Natural killer cell (primary cell): ENCODE measurements at regions not wholly inside any gene's neighbourhood (a gene's known extent, or its start where the extent isn't known, plus 50 kb on each side); places are given as distances from the start of the nearest gene placed in this dataset.

Experiments used
- ATAC-seq, 3 donors: fragments of 150-1000 bp in 2 of 3; fragments of 200-7000 bp in 1 of 3; cut with Tn5 transposase; 1 replicate in 1 of 3; 2 replicates in 2 of 3; pipeline ENCODE4 v1.10.0; 2021; ENCODE audit warnings: mild to moderate bottlenecking in 2 of 3, moderate library complexity in 2 of 3
- DNase-seq, 2 donors: peaks; one replicate each; pipeline versions ENCODE4 v3.0.0 to v3.0.0-alpha.2; 2013 to 2021; ENCODE audit warnings: mixed read lengths in 1 of 2
- H3K27ac ChIP-seq: one replicate; pipeline ENCODE4 v1.5.1; 2013; ENCODE audit warnings: mild to moderate bottlenecking, low read length
- H3K27me3 ChIP-seq: one replicate; pipeline ENCODE4 v1.6.1; 2013; ENCODE audit warnings: low read length; ENCODE audit not compliant: control insufficient read depth, insufficient read depth
- H3K36me3 ChIP-seq: one replicate; pipeline ENCODE4 v1.6.1; 2013; ENCODE audit warnings: low read length; ENCODE audit not compliant: control insufficient read depth, insufficient read depth
- H3K4me1 ChIP-seq: one replicate; pipeline ENCODE4 v1.6.1; 2013; ENCODE audit warnings: low read length; ENCODE audit not compliant: control insufficient read depth, insufficient read depth
- H3K4me3 ChIP-seq: one replicate; pipeline ENCODE4 v1.5.1; 2013; ENCODE audit warnings: low read length
- H3K9me3 ChIP-seq: one replicate; pipeline ENCODE4 v1.6.1; 2013; ENCODE audit warnings: low read length; ENCODE audit not compliant: control insufficient read depth, insufficient read depth
- H3K27ac Mint-ChIP-seq, 2 donors: one replicate each; pipeline ENCODE4 v1.8.0; 2022; ENCODE audit warnings: mild to moderate bottlenecking in 2 of 2, mixed read lengths in 2 of 2, moderate library complexity in 1 of 2
- H3K27me3 Mint-ChIP-seq, 2 donors: one replicate each; pipeline ENCODE4 v1.8.0; 2022; ENCODE audit warnings: low read depth in 2 of 2, mixed read lengths in 2 of 2
- H3K36me3 Mint-ChIP-seq: one replicate; pipeline ENCODE4 v1.8.0; 2022; ENCODE audit warnings: mixed read lengths
- H3K4me1 Mint-ChIP-seq, 2 donors: one replicate each; pipeline ENCODE4 v1.8.0; 2022; ENCODE audit warnings: mixed read lengths in 2 of 2
- H3K4me3 Mint-ChIP-seq: one replicate; pipeline ENCODE4 v1.8.0; 2022; ENCODE audit warnings: mild to moderate bottlenecking, moderate library complexity, mixed read lengths
- H3K9me3 Mint-ChIP-seq, 2 donors: one replicate each; pipeline ENCODE4 v1.8.0; 2022; ENCODE audit warnings: mixed read lengths in 2 of 2
- WGBS: methylation state at CpG from one replicate; pipeline ENCODE4 v1.1.7; 2013; ENCODE audit warnings: missing lambda C conversion rate; ENCODE audit not compliant: insufficient coverage; 5-methylcytosine and 5-hydroxymethylcytosine counted together
- intact Hi-C: fragments of 100-400 bp; cut with micrococcal nuclease; formaldehyde crosslinking; loops from one replicate; pipeline ENCODE4 v1.14.2; 2022
- TF ChIP-seq, protein P1 (sequence below): fragments of 200-600 bp; IDR thresholded peaks from one replicate; pipeline ENCODE4 v1.8.0; 2022; ENCODE audit warnings: antibody characterized with exemption

DNA sequence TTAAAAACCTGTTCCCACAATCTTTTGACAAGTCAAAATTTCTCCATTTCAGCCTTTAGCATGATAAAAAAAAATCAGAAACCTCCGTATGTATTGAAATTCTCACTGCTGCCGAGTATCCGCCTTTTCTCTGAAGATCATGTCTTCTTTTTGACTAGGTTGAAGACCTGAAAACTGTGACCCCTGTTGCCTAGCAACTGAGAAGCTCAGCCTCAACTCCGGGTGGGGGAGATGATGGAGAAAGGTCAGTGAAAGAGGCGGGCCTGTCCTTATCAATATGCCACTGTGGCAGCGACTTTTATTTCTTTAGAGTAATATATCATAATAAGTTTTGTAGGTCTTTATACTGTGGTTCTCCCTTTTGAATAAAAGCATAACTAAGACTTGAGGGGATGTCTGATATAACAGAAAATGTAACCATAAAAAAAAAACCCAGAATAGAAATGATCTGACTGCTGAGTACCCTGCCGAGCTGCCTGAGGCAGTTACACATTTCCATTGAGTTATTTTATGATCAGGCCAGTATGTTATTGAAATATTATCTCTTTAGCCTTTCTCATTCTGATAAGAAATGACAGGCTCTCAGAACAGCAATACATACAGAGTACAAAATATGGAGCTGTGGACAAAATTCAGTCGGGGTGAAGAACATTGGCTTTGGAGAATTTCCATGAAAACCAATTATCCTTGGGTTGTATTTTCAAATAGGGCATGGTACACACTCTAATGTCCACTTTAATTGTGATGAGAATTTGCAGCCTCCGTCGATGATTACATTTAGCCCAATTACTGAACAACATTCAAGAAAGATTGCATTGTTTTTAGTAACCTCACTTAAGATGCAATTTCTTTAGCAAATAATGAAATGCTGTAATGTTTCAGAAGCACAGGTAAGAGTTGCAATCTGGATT lies 136.7 kb upstream of the EEF1E1 start:
- H3K27ac ChIP-seq = no peak overlapping the region
- H3K27me3 ChIP-seq = no peaks in the 10 kb centered on the region
- 73% methylated on average over 8 of the region's 10 CpGs for WGBS
- no peak overlapping the region for H3K4me3 ChIP-seq
- H3K4me1 ChIP-seq = no peaks in the 10 kb centered on the region
- no peaks in the 10 kb centered on the region for H3K4me1 Mint-ChIP-seq
- no peak overlapping the region for H3K27ac Mint-ChIP-seq
- H3K4me3 Mint-ChIP-seq = no peak overlapping the region
- intact Hi-C loops = no loop called here
- TF ChIP-seq, protein P1, sequence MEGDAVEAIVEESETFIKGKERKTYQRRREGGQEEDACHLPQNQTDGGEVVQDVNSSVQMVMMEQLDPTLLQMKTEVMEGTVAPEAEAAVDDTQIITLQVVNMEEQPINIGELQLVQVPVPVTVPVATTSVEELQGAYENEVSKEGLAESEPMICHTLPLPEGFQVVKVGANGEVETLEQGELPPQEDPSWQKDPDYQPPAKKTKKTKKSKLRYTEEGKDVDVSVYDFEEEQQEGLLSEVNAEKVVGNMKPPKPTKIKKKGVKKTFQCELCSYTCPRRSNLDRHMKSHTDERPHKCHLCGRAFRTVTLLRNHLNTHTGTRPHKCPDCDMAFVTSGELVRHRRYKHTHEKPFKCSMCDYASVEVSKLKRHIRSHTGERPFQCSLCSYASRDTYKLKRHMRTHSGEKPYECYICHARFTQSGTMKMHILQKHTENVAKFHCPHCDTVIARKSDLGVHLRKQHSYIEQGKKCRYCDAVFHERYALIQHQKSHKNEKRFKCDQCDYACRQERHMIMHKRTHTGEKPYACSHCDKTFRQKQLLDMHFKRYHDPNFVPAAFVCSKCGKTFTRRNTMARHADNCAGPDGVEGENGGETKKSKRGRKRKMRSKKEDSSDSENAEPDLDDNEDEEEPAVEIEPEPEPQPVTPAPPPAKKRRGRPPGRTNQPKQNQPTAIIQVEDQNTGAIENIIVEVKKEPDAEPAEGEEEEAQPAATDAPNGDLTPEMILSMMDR = no peak
- no peaks in the 10 kb centered on the region for H3K36me3 ChIP-seq
- no peaks in the 10 kb centered on the region for H3K9me3 ChIP-seq
- no peaks in the 10 kb centered on the region for H3K9me3 Mint-ChIP-seq
- DNase-seq (no peak), ATAC-seq (no peak)
- H3K36me3 Mint-ChIP-seq = no peaks in the 10 kb centered on the region
- peaks cover 10 to 18% of the 10 kb centered on the region in 2 donors for H3K27me3 Mint-ChIP-seq

GRCh38 chr6:8237668-8238067 lies 135.3 kb upstream of the EEF1E1 start:
- ATAC-seq = no peak
- no peaks in the 10 kb centered on the region for H3K9me3 Mint-ChIP-seq
- intact Hi-C loops = no loop called here
- H3K9me3 ChIP-seq = no peaks in the 10 kb centered on the region
- no peak overlapping the region for H3K27ac ChIP-seq
- H3K27me3 Mint-ChIP-seq = peaks cover 6 to 18% of the 10 kb centered on the region in 2 donors
- H3K36me3 ChIP-seq = no peaks in the 10 kb centered on the region
- no peak overlapping the region for H3K27ac Mint-ChIP-seq
- no peaks in the 10 kb centered on the region for H3K4me1 Mint-ChIP-seq
- 73% methylated on average over 2 of the region's 3 CpGs for WGBS
- no peaks in the 10 kb centered on the region for H3K27me3 ChIP-seq
- TF ChIP-seq, protein P1 = no peak
- H3K4me3 Mint-ChIP-seq = no peak overlapping the region
- no peaks in the 10 kb centered on the region for H3K4me1 ChIP-seq
- H3K4me3 ChIP-seq = no peak overlapping the region
- DNase-seq = no peak
- H3K36me3 Mint-ChIP-seq = no peaks in the 10 kb centered on the region

DNA sequence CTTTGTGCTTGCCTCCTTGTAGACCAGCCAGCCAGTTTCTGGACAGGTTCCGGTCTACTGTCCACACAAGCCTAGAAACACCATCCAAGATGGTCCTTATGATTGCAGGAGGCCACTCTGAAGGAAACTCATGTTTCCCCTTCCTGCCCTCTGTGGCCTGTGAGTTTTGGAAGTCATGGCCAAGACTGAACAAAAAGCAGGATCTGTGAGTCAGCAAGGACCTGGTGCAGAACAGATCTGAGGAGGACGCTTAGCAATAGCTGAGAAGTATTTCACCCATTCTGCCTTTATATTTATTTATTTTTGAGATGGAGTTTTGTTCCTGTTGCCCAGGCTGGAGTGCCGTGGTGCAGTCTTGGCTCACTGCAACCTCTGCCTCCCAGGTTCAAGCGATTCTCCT lies 134.6 kb upstream of the EEF1E1 start:
- no peaks in the 10 kb centered on the region for H3K9me3 Mint-ChIP-seq
- no peak overlapping the region for H3K4me3 Mint-ChIP-seq
- Histone ChIP-seq H3K36me3 (no peaks in the 10 kb centered on the region), H3K9me3 (no peaks in the 10 kb centered on the region), H3K27me3 (no peaks in the 10 kb centered on the region), H3K4me1 (no peaks in the 10 kb centered on the region), H3K4me3 (no peak overlapping the region), H3K27ac (no peak overlapping the region)
- WGBS = 86% methylated on average over 3 of the region's 4 CpGs
- TF ChIP-seq, protein P1 = no peak
- no peaks in the 10 kb centered on the region for H3K4me1 Mint-ChIP-seq
- no peak overlapping the region for H3K27ac Mint-ChIP-seq
- DNase-seq (no peak), ATAC-seq (no peak)
- H3K27me3 Mint-ChIP-seq = peaks cover 6 to 18% of the 10 kb centered on the region in 2 donors
- intact Hi-C loops = no loop called here
- H3K36me3 Mint-ChIP-seq = no peaks in the 10 kb centered on the region

GRCh38 chr6:8234321-8234720 lies 132.0 kb upstream of the EEF1E1 start:
- H3K9me3 Mint-ChIP-seq = no peaks in the 10 kb centered on the region

More at GRCh38 chr6:8234321-8234720, 132.0 kb upstream of the EEF1E1 start:
- intact Hi-C loops = no loop called here
- TF ChIP-seq, protein P1 = no peak
- H3K4me3 Mint-ChIP-seq = no peak overlapping the region
- Histone ChIP-seq H3K27me3 (no peaks in the 10 kb centered on the region), H3K27ac (no peak overlapping the region), H3K9me3 (no peaks in the 10 kb centered on the region), H3K4me1 (no peaks in the 10 kb centered on the region), H3K36me3 (no peaks in the 10 kb centered on the region), H3K4me3 (no peak overlapping the region)
- DNase-seq = no peak
- WGBS = 90% methylated on average over 6 of the region's 7 CpGs
- H3K36me3 Mint-ChIP-seq = no peaks in the 10 kb centered on the region
- ATAC-seq = no peak
- peaks cover 6 to 18% of the 10 kb centered on the region in 2 donors for H3K27me3 Mint-ChIP-seq
- H3K4me1 Mint-ChIP-seq = no peaks in the 10 kb centered on the region
- no peak overlapping the region for H3K27ac Mint-ChIP-seq
